K562 (cell line): ENCODE measurements at regions not wholly inside any gene's neighbourhood (a gene's known extent, or its start where the extent isn't known, plus 50 kb on each side); places are given as distances from the start of the nearest gene placed in this dataset.

Experiments used
- KLF1 ChIP-seq: fragments of 450-650 bp; IDR thresholded peaks from 2 replicates; pipeline ENCODE4 v1.6.1; 2016; ENCODE audit warnings: missing genetic modification characterization, missing compliant biosample characterization
- TEAD2 ChIP-seq: fragments of 450-650 bp; IDR thresholded peaks from 2 replicates; pipeline ENCODE4 v1.6.1; 2016; ENCODE audit warnings: missing genetic modification characterization, control low read depth, missing compliant biosample characterization
- ZNF75A ChIP-seq: fragments of 450-650 bp; formaldehyde crosslinking; IDR thresholded peaks from 2 replicates; pipeline ENCODE4 v1.4.0; 2020; ENCODE audit warnings: mild to moderate bottlenecking

DNA sequence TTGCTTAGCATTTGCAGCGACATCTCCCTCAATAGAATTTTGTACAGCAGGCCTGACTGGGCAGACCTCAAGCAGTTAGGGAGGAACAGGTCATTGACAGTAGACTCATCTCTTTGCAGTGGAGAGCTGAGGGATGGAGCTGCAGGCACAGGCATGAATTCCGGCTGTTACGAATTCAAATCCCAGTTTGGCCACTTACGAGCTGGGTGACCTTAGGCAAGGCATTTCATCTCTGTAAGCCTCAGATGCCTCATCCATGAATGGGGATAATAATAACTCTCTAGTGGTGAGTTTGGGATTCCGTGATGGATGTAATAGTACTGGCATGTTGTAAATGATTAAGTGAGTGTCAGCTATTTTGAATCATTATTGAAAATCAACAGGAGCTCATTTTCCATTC is 195.3 kb downstream of the SEMA6A start:
- TF ChIP-seq KLF1 (no peak), TEAD2 (no peak), ZNF75A (CRISPR knock-in tag) (no peak)
